H1 (cell line): ENCODE measurements at regions not wholly inside any gene's neighbourhood (a gene's known extent, or its start where the extent isn't known, plus 50 kb on each side); places are given as distances from the start of the nearest gene placed in this dataset.

ENCODE experiments used
- BRCA1 ChIP-seq: IDR thresholded peaks from 2 replicates; pipeline ENCODE4 v1.6.1; 2012; ENCODE audit warnings: low read depth, low read length, improper control_type of control experiment
- CEBPB ChIP-seq: IDR thresholded peaks from 2 replicates; pipeline ENCODE4 v1.6.1; 2012; ENCODE audit warnings: low read depth, low read length
- CHD1 ChIP-seq: IDR thresholded peaks from 2 replicates; pipeline ENCODE4 v1.6.1; 2012; ENCODE audit warnings: low read depth, low read length, improper control_type of control experiment
- EP300 ChIP-seq, 2 experiments: IDR thresholded peaks; 1 replicate in 1 of 2; 2 replicates in 1 of 2; pipeline ENCODE4 v1.6.1; 2011 to 2012; ENCODE audit warnings: low read depth in 2 of 2, low read length in 2 of 2, mild to moderate bottlenecking in 2 of 2, borderline replicate concordance in 1 of 2, inconsistent platforms in 1 of 2, moderate library complexity in 1 of 2
- EZH2 ChIP-seq: fragments of 200-600 bp; sonication (generic); IDR thresholded peaks from 2 replicates; pipeline ENCODE4 v1.7.1; 2012; ENCODE audit warnings: low read depth, mild to moderate bottlenecking, moderate library complexity, low read length, inconsistent platforms; ENCODE audit not compliant: severe bottlenecking
- GABPA ChIP-seq: IDR thresholded peaks from 2 replicates; pipeline ENCODE4 v1.6.1; 2011; ENCODE audit warnings: mild to moderate bottlenecking, low read length, moderate library complexity, borderline replicate concordance; ENCODE audit not compliant: insufficient read depth
- POLR2A ChIP-seq, 2 experiments: IDR thresholded peaks; 1 replicate in 1 of 2; 2 replicates in 1 of 2; pipeline ENCODE4 v1.6.1; 2011; ENCODE audit warnings: low read depth in 2 of 2, low read length in 2 of 2, mild to moderate bottlenecking in 2 of 2; ENCODE audit errors: control extremely low read depth in 1 of 2
- POLR2AphosphoS5 ChIP-seq: IDR thresholded peaks from 2 replicates; pipeline ENCODE4 v1.6.1; 2011; ENCODE audit warnings: low read depth, low read length
- SAP30 ChIP-seq: fragments of 300-600 bp; sonication (generic); IDR thresholded peaks from 2 replicates; pipeline ENCODE4 v1.7.1; 2012; ENCODE audit warnings: low read length, moderate library complexity, mild to moderate bottlenecking, inconsistent platforms; ENCODE audit not compliant: insufficient read depth, insufficient replicate concordance
- SIRT6 ChIP-seq: IDR thresholded peaks from one replicate; pipeline ENCODE4 v1.7.1; 2012; ENCODE audit warnings: low read length, inconsistent platforms
- TEAD4 ChIP-seq: IDR thresholded peaks from 2 replicates; pipeline ENCODE4 v1.6.1; 2012; ENCODE audit warnings: low read depth, low read length, inconsistent platforms, mixed read lengths
- TF ChIP-seq, protein P1 (sequence below), 3 experiments: IDR thresholded peaks; 1 replicate in 2 of 3; 2 replicates in 1 of 3; pipeline versions ENCODE4 v1.5.1 to v1.6.1; 2011; ENCODE audit warnings: low read length in 3 of 3, mild to moderate bottlenecking in 3 of 3, inconsistent platforms in 2 of 3, low read depth in 1 of 3, moderate library complexity in 1 of 3; ENCODE audit not compliant: insufficient read depth in 1 of 3; ENCODE audit errors: control extremely low read depth in 1 of 3
- TF ChIP-seq, protein P2 (sequence below): IDR thresholded peaks from 2 replicates; pipeline ENCODE4 v1.6.1; 2012; ENCODE audit warnings: low read length, inconsistent platforms
- TF ChIP-seq, protein P3 (sequence below): IDR thresholded peaks from 2 replicates; pipeline ENCODE4 v1.6.1; 2012; ENCODE audit warnings: inconsistent platforms

DNA sequence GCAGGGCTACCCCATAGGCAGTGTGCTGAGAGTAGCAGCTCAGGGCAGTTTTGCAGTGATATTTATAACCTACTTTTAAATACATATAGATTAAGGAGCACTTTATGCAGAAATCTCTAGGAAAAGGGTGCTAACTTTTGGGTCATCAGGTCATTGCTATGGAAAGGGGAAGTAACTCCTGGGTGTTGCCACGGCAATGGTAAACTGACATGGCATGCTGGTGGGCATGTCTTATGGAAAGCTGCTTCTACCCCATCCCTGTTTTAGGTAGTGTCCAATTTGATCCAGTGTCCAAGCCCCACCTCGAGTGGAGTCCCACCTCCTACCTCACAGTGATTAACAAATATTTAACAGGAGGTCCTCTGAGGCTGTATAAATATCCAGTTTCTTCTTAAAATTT lies 56.8 kb upstream of the XPA start:
- TF ChIP-seq, protein P1, sequence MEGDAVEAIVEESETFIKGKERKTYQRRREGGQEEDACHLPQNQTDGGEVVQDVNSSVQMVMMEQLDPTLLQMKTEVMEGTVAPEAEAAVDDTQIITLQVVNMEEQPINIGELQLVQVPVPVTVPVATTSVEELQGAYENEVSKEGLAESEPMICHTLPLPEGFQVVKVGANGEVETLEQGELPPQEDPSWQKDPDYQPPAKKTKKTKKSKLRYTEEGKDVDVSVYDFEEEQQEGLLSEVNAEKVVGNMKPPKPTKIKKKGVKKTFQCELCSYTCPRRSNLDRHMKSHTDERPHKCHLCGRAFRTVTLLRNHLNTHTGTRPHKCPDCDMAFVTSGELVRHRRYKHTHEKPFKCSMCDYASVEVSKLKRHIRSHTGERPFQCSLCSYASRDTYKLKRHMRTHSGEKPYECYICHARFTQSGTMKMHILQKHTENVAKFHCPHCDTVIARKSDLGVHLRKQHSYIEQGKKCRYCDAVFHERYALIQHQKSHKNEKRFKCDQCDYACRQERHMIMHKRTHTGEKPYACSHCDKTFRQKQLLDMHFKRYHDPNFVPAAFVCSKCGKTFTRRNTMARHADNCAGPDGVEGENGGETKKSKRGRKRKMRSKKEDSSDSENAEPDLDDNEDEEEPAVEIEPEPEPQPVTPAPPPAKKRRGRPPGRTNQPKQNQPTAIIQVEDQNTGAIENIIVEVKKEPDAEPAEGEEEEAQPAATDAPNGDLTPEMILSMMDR (IDR thresholded peaks at IDR 0.05; ENCODE audit: control extremely low read depth in 1 of 3, insufficient read depth in 1 of 3, low read depth in 1 of 3, low read length in 3 of 3) = no peak
- TF ChIP-seq POLR2AphosphoS5 (no peak), GABPA (no peak), BRCA1 (no peak), TEAD4 (no peak), SAP30 (no peak), EP300 (IDR thresholded peaks at IDR 0.05; ENCODE audit: borderline replicate concordance in 1 of 2, low read depth in 2 of 2, low read length in 2 of 2) (no peak), EZH2 (no peak), POLR2A (IDR thresholded peaks at IDR 0.05; ENCODE audit: control extremely low read depth in 1 of 2, low read depth in 2 of 2, low read length in 2 of 2) (no peak), CEBPB (no peak), SIRT6 (no peak), CHD1 (no peak)
- TF ChIP-seq, protein P2, sequence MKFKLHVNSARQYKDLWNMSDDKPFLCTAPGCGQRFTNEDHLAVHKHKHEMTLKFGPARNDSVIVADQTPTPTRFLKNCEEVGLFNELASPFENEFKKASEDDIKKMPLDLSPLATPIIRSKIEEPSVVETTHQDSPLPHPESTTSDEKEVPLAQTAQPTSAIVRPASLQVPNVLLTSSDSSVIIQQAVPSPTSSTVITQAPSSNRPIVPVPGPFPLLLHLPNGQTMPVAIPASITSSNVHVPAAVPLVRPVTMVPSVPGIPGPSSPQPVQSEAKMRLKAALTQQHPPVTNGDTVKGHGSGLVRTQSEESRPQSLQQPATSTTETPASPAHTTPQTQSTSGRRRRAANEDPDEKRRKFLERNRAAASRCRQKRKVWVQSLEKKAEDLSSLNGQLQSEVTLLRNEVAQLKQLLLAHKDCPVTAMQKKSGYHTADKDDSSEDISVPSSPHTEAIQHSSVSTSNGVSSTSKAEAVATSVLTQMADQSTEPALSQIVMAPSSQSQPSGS = no peak
- TF ChIP-seq, protein P3, sequence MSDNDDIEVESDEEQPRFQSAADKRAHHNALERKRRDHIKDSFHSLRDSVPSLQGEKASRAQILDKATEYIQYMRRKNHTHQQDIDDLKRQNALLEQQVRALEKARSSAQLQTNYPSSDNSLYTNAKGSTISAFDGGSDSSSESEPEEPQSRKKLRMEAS = no peak
